ENCODE measurements at regions not wholly inside any gene's neighbourhood (a gene's known extent, or its start where the extent isn't known, plus 50 kb on each side); places are given as distances from the start of the nearest gene placed in this dataset.
A peak's percentile ranks its signal among the peaks of the same experiment; 100 is the strongest.

DNA sequence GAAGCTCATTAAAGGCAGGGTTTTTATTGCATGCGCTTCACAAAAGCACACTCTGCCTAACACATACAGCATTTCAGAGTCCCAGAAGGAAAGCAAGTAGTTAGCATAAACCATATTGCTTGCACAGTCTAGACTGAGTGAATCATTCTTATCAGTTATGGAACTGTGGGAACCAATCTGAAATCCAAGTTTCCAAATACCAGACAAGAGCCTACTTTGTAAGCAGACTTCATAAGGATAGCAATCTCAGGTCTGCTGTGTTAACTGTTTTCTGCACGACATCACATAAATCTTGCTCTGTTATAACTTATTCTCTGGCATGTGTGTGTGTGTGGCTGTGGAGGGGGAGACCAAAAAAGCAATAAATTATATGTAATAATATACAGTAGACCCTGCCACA is 608.1 kb upstream of the REG3G start:
- TF ChIP-seq TCF4 (CRISPR knock-in tag; IDR thresholded peaks at IDR 0.05; ENCODE audit: borderline replicate concordance): peak; percentile 71; the same call in 1 of the 2 replicates
- no peak for TF ChIP-seq ZC3H10 (CRISPR knock-in tag; IDR thresholded peaks at IDR 0.05)
- TF ChIP-seq, protein P1, sequence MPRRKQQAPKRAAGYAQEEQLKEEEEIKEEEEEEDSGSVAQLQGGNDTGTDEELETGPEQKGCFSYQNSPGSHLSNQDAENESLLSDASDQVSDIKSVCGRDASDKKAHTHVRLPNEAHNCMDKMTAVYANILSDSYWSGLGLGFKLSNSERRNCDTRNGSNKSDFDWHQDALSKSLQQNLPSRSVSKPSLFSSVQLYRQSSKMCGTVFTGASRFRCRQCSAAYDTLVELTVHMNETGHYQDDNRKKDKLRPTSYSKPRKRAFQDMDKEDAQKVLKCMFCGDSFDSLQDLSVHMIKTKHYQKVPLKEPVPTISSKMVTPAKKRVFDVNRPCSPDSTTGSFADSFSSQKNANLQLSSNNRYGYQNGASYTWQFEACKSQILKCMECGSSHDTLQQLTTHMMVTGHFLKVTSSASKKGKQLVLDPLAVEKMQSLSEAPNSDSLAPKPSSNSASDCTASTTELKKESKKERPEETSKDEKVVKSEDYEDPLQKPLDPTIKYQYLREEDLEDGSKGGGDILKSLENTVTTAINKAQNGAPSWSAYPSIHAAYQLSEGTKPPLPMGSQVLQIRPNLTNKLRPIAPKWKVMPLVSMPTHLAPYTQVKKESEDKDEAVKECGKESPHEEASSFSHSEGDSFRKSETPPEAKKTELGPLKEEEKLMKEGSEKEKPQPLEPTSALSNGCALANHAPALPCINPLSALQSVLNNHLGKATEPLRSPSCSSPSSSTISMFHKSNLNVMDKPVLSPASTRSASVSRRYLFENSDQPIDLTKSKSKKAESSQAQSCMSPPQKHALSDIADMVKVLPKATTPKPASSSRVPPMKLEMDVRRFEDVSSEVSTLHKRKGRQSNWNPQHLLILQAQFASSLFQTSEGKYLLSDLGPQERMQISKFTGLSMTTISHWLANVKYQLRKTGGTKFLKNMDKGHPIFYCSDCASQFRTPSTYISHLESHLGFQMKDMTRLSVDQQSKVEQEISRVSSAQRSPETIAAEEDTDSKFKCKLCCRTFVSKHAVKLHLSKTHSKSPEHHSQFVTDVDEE (CRISPR knock-in tag; IDR thresholded peaks at IDR 0.05): peak; percentile 92
- 0 out of 2 replicates have a peak, but pooled peaks have one; percentile 79 for TF ChIP-seq GLIS3 (CRISPR knock-in tag; IDR thresholded peaks at IDR 0.05)
- TF ChIP-seq, protein P2, sequence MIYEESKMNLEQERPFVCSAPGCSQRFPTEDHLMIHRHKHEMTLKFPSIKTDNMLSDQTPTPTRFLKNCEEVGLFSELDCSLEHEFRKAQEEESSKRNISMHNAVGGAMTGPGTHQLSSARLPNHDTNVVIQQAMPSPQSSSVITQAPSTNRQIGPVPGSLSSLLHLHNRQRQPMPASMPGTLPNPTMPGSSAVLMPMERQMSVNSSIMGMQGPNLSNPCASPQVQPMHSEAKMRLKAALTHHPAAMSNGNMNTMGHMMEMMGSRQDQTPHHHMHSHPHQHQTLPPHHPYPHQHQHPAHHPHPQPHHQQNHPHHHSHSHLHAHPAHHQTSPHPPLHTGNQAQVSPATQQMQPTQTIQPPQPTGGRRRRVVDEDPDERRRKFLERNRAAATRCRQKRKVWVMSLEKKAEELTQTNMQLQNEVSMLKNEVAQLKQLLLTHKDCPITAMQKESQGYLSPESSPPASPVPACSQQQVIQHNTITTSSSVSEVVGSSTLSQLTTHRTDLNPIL (CRISPR knock-in tag; IDR thresholded peaks at IDR 0.05; ENCODE audit: low read depth): peak; percentile 24; the same call in 1 of the 2 replicates
- TF ChIP-seq ISL1 (CRISPR knock-in tag; IDR thresholded peaks at IDR 0.05): peak; percentile 87
- TF ChIP-seq CSDC2 (CRISPR knock-in tag; IDR thresholded peaks at IDR 0.05): no peak
- TF ChIP-seq ZNF70 (CRISPR knock-in tag; IDR thresholded peaks at IDR 0.05): no peak
- no peak for ATAC-seq

- ATAC-seq: no peak
- TF ChIP-seq ESRRG (CRISPR knock-in tag; IDR thresholded peaks at IDR 0.05): no peak
- TF ChIP-seq, protein P2 (CRISPR knock-in tag; IDR thresholded peaks at IDR 0.05; ENCODE audit: low read depth): peak; percentile 88
- TF ChIP-seq RARB (CRISPR knock-in tag; IDR thresholded peaks at IDR 0.05): no peak
- TF ChIP-seq, protein P3, sequence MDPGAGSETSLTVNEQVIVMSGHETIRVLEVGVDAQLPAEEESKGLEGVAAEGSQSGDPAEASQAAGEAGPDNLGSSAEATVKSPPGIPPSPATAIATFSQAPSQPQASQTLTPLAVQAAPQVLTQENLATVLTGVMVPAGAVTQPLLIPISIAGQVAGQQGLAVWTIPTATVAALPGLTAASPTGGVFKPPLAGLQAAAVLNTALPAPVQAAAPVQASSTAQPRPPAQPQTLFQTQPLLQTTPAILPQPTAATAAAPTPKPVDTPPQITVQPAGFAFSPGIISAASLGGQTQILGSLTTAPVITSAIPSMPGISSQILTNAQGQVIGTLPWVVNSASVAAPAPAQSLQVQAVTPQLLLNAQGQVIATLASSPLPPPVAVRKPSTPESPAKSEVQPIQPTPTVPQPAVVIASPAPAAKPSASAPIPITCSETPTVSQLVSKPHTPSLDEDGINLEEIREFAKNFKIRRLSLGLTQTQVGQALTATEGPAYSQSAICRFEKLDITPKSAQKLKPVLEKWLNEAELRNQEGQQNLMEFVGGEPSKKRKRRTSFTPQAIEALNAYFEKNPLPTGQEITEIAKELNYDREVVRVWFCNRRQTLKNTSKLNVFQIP (CRISPR knock-in tag; IDR thresholded peaks at IDR 0.05; ENCODE audit: borderline replicate concordance, low read depth): no peak; the same call in 1 of the 2 replicates
- no peak for TF ChIP-seq ZNF565 (CRISPR knock-in tag; conservative IDR thresholded peaks at IDR 0.05; ENCODE audit: low read depth)
- no peak for TF ChIP-seq SNAI2 (CRISPR knock-in tag; IDR thresholded peaks at IDR 0.05)
- TF ChIP-seq BACH2 (CRISPR knock-in tag; IDR thresholded peaks at IDR 0.05; ENCODE audit: borderline replicate concordance): no peak
- TF ChIP-seq ZFP30 (CRISPR knock-in tag; IDR thresholded peaks at IDR 0.05): no peak
- TF ChIP-seq CSRNP3 (CRISPR knock-in tag; IDR thresholded peaks at IDR 0.05): no peak; the same call in 1 of the 2 replicates
- no peak for TF ChIP-seq ZFP3 (CRISPR knock-in tag; IDR thresholded peaks at IDR 0.05)
- peak; percentile 90 for TF ChIP-seq ISL1 (CRISPR knock-in tag; IDR thresholded peaks at IDR 0.05)
- TF ChIP-seq, protein P4, sequence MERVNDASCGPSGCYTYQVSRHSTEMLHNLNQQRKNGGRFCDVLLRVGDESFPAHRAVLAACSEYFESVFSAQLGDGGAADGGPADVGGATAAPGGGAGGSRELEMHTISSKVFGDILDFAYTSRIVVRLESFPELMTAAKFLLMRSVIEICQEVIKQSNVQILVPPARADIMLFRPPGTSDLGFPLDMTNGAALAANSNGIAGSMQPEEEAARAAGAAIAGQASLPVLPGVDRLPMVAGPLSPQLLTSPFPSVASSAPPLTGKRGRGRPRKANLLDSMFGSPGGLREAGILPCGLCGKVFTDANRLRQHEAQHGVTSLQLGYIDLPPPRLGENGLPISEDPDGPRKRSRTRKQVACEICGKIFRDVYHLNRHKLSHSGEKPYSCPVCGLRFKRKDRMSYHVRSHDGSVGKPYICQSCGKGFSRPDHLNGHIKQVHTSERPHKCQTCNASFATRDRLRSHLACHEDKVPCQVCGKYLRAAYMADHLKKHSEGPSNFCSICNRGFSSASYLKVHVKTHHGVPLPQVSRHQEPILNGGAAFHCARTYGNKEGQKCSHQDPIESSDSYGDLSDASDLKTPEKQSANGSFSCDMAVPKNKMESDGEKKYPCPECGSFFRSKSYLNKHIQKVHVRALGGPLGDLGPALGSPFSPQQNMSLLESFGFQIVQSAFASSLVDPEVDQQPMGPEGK (CRISPR knock-in tag; IDR thresholded peaks at IDR 0.05; ENCODE audit: borderline replicate concordance): 0 out of 2 replicates have a peak, but pooled peaks have one; percentile 36
- no peak for TF ChIP-seq GLIS3 (CRISPR knock-in tag; IDR thresholded peaks at IDR 0.05)
- no peak for TF ChIP-seq PPARA (CRISPR knock-in tag; IDR thresholded peaks at IDR 0.05; ENCODE audit: borderline replicate concordance)
These were observed 607.5 kb upstream of the REG3G start for GRCh38 chr2:78418021-78418420.

- ATAC-seq: no peak
- TF ChIP-seq CSDC2 (CRISPR knock-in tag; IDR thresholded peaks at IDR 0.05) (no peak), OSR1 (CRISPR knock-in tag; IDR thresholded peaks at IDR 0.05) (no peak), CSRNP3 (CRISPR knock-in tag; IDR thresholded peaks at IDR 0.05) (no peak), ZC3H10 (CRISPR knock-in tag; IDR thresholded peaks at IDR 0.05) (no peak), ZNF70 (CRISPR knock-in tag; IDR thresholded peaks at IDR 0.05) (no peak), TCF4 (CRISPR knock-in tag; IDR thresholded peaks at IDR 0.05; ENCODE audit: borderline replicate concordance) (no peak)
- TF ChIP-seq, protein P4 (CRISPR knock-in tag; IDR thresholded peaks at IDR 0.05; ENCODE audit: borderline replicate concordance): no peak
- TF ChIP-seq, protein P3 (CRISPR knock-in tag; IDR thresholded peaks at IDR 0.05; ENCODE audit: borderline replicate concordance, low read depth): no peak
These were observed 605.4 kb upstream of the REG3G start for GRCh38 chr2:78420132-78420531.

All from SK-N-SH treated with all-trans-retinoic acid at 6 μM for 48 hours (cell line).